ENCODE measurements at regions not wholly inside any gene's neighbourhood (a gene's known extent, or its start where the extent isn't known, plus 50 kb on each side); places are given as distances from the start of the nearest gene placed in this dataset.

DNA sequence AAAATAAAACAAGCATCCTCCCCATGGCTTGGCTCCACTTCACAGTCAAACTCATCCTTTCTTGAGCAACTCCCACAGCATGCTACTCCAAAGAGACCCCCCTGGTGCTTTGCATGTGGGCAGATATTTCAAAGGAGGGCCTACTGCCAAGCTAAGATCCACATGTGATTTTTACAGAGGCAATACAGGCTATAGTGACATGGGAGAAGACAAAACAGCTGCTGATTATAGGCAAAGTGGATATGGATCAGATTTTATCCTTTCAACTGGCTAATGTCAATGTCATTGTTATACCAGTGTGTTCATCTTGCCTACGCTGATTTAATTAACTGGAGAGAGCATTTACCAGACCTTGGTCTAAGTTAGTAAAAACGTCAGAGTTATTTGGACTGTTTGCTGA, 328.3 kb downstream of the KLHL13 start:
- no peak overlapping the region for H3K27ac ChIP-seq
- H3K9ac ChIP-seq (ENCODE audit: insufficient read length): no peak overlapping the region
- DNase-seq (ENCODE audit: low read depth, low spot score): no peak
- H3K9me3 ChIP-seq (ENCODE audit: low read depth, low read length): no peaks in the 10 kb centered on the region
- H3K36me3 ChIP-seq (ENCODE audit: insufficient read depth, low read length): no peaks in the 10 kb centered on the region
- no peak overlapping the region for H3K4me3 ChIP-seq
- TF ChIP-seq FOXP2 (optimal IDR thresholded peaks at IDR 0.05; ENCODE audit: control extremely low read depth, extremely low read length, insufficient read depth): no peak
- no peak for TF ChIP-seq EZH2 (IDR thresholded peaks at IDR 0.05)
- TF ChIP-seq POLR2AphosphoS5 (IDR thresholded peaks at IDR 0.05; ENCODE audit: borderline replicate concordance, low read depth, low read length): no peak

DNA sequence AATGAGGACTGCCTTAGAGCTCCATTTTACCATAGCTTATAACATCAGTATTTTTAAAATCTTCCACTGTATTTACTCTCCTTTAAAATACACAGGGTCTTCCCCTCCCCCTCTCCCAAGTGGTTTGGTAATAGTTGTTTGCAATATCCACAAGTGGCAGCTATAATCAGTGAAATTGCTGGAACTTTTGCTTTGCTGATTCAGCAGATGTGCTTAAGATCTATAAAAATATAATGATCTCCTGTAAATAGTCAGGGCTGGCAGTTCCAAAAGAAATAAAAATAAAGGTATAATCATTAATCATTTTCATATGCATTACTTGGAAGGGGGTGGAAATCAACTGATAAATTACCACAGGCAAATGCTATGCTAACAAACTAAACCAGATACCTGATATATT, 345.2 kb downstream of the KLHL13 start:
- peak; percentile 16 for DNase-seq (ENCODE audit: low read depth, low spot score)
- Histone ChIP-seq H3K27ac (no peak overlapping the region), H3K4me3 (no peak overlapping the region), H3K9me3 (ENCODE audit: low read depth, low read length) (no peaks in the 10 kb centered on the region), H3K9ac (ENCODE audit: insufficient read length) (no peak overlapping the region), H3K36me3 (ENCODE audit: insufficient read depth, low read length) (no peaks in the 10 kb centered on the region)
- no peak for TF ChIP-seq EZH2 (IDR thresholded peaks at IDR 0.05)
- TF ChIP-seq FOXP2 (optimal IDR thresholded peaks at IDR 0.05; ENCODE audit: control extremely low read depth, extremely low read length, insufficient read depth): no peak
- no peak for TF ChIP-seq POLR2AphosphoS5 (IDR thresholded peaks at IDR 0.05; ENCODE audit: borderline replicate concordance, low read depth, low read length)

DNA sequence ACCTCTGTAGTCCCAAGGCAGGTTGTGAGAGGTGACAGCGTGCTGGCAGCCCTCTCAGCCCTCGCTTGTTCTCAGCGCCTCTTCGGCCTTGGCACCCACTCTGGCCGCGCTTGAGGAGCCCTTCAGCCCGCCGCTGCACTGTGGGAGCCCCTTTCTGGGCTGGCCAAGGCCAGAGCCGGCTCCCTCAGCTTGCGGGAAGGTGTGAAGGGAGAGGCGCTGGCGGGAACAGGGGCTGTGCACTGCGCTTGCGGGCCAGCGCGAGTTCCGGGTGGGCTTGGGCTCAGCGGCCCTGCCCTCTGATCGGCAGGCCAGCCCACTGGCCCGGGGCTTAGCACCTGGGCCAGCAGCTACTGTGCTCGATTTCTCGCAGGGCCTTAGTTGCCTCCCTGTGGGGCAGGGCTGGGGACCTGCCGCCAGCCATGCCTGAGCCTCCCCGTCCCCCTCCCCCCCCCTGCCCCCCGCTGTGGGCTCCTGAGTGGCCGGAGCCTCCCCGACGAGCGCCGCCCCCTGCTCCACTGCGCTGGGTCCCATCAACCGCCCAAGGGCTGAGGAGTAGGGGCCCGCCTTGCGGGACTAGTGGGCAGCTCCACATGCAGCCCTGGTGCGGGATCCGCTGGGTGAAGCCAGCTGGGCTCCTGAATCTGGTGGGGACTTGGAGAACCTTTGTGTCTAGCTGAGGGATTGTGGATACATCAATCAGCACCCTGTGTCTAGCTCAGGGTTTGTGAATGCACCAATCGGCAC, 347.6 kb downstream of the KLHL13 start:
- Histone ChIP-seq H3K4me3 (no peak overlapping the region), H3K9ac (ENCODE audit: insufficient read length) (no peak overlapping the region), H3K27ac (no peak overlapping the region), H3K36me3 (ENCODE audit: insufficient read depth, low read length) (no peaks in the 10 kb centered on the region), H3K9me3 (ENCODE audit: low read depth, low read length) (no peaks in the 10 kb centered on the region)
- DNase-seq (ENCODE audit: low read depth, low spot score): no peak
- TF ChIP-seq EZH2 (IDR thresholded peaks at IDR 0.05): no peak
- no peak for TF ChIP-seq FOXP2 (optimal IDR thresholded peaks at IDR 0.05; ENCODE audit: control extremely low read depth, extremely low read length, insufficient read depth)
- no peak for TF ChIP-seq POLR2AphosphoS5 (IDR thresholded peaks at IDR 0.05; ENCODE audit: borderline replicate concordance, low read depth, low read length)

DNA sequence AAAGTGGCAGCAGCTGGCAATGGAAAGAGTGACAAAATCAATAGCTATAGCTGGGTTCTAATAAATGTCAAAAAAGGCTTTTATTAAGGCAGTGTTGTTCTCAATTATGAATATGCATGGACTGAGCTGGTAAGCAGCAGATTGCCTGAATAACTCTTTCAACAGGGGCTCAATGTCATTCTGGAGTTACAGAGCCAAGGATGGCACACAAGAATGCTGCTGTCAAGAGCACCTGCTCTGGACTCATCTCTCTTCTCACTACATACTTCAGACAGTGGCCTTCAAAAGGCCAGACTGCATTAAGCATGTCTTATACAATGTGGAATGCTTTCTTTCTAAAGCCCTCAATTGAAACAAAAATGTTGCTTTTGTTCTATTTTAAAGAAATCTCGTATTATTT, 351.4 kb downstream of the KLHL13 start:
- H3K27ac ChIP-seq: no peak overlapping the region
- no peak for DNase-seq (ENCODE audit: low read depth, low spot score)
- H3K9ac ChIP-seq (ENCODE audit: insufficient read length): no peak overlapping the region
- H3K4me3 ChIP-seq: no peak overlapping the region
- no peaks in the 10 kb centered on the region for H3K36me3 ChIP-seq (ENCODE audit: insufficient read depth, low read length)
- no peak for TF ChIP-seq FOXP2 (optimal IDR thresholded peaks at IDR 0.05; ENCODE audit: control extremely low read depth, extremely low read length, insufficient read depth)
- no peak for TF ChIP-seq POLR2AphosphoS5 (IDR thresholded peaks at IDR 0.05; ENCODE audit: borderline replicate concordance, low read depth, low read length)
- no peak for TF ChIP-seq EZH2 (IDR thresholded peaks at IDR 0.05)
- no peaks in the 10 kb centered on the region for H3K9me3 ChIP-seq (ENCODE audit: low read depth, low read length)

DNA sequence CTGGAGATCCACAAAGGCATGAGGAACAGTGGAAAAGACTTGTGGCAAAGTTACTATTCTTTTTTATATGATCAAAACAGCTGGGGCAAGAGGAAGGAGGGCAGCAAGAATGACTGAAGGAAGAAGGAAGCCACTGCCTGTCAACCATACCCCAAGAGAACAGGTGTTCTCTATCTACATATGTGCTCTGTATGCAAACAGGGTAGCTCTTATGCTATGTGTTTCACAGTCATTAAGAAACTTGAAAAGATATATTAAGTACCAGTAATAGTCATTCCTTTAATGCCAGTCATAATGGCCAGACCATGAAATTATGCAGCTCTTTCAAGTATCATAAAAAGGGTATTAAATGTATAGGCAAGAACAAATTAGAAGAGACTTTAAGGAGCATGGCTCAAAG, 363.9 kb downstream of the KLHL13 start:
- Histone ChIP-seq H3K9me3 (ENCODE audit: low read depth, low read length) (no peaks in the 10 kb centered on the region), H3K36me3 (ENCODE audit: insufficient read depth, low read length) (no peaks in the 10 kb centered on the region), H3K9ac (ENCODE audit: insufficient read length) (no peak overlapping the region), H3K27ac (no peak overlapping the region), H3K4me3 (no peak overlapping the region)
- no peak for DNase-seq (ENCODE audit: low read depth, low spot score)
- TF ChIP-seq POLR2AphosphoS5 (IDR thresholded peaks at IDR 0.05; ENCODE audit: borderline replicate concordance, low read depth, low read length) (no peak), EZH2 (IDR thresholded peaks at IDR 0.05) (no peak), FOXP2 (optimal IDR thresholded peaks at IDR 0.05; ENCODE audit: control extremely low read depth, extremely low read length, insufficient read depth) (no peak)

DNA sequence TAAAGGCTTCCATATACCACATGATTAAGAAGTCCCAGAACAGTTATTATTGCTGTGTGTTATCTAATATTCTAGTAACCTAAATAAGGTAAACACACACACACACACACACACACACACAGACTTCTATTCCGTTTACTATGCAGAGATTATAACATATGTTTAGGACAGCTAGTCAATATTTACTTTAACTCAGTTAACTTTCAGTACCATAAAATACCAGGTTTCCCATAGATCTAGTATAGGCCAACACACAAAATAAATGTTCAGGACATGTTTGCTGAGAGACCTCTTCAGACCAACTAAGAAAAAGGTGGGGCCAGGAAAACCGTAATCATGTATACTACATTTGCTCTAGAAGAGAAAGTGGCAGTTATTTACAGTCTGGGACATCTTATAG, 365.5 kb downstream of the KLHL13 start:
- Histone ChIP-seq H3K36me3 (ENCODE audit: insufficient read depth, low read length) (no peaks in the 10 kb centered on the region), H3K9ac (ENCODE audit: insufficient read length) (no peak overlapping the region), H3K9me3 (ENCODE audit: low read depth, low read length) (no peaks in the 10 kb centered on the region), H3K27ac (no peak overlapping the region), H3K4me3 (no peak overlapping the region)
- no peak for DNase-seq (ENCODE audit: low read depth, low spot score)
- no peak for TF ChIP-seq EZH2 (IDR thresholded peaks at IDR 0.05)

DNA sequence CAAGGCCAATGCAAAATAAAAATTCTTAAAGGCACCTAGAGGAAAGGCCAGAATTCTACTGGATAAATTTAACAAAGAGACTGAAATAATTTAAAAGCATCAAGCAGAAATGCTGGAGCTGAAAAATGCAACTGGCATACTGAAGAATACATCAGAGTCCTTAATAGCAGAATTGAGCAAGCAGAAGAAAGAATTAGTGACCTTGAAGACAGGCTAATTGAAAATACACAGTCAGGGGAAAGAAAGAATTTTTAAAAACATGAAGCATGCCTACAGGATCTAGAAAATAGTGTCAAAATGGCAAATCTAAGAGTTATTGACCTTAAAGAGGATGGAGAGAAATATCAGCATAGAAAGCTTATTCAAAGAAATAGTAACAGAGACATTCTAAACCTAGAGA, 371.7 kb downstream of the KLHL13 start:
- Histone ChIP-seq H3K36me3 (ENCODE audit: insufficient read depth, low read length) (no peaks in the 10 kb centered on the region), H3K27ac (no peak overlapping the region), H3K9me3 (ENCODE audit: low read depth, low read length) (no peaks in the 10 kb centered on the region), H3K4me3 (no peak overlapping the region), H3K9ac (ENCODE audit: insufficient read length) (no peak overlapping the region)
- DNase-seq (ENCODE audit: low read depth, low spot score): no peak
- TF ChIP-seq POLR2AphosphoS5 (IDR thresholded peaks at IDR 0.05; ENCODE audit: borderline replicate concordance, low read depth, low read length): no peak
- TF ChIP-seq EZH2 (IDR thresholded peaks at IDR 0.05): no peak
- no peak for TF ChIP-seq FOXP2 (optimal IDR thresholded peaks at IDR 0.05; ENCODE audit: control extremely low read depth, extremely low read length, insufficient read depth)

DNA sequence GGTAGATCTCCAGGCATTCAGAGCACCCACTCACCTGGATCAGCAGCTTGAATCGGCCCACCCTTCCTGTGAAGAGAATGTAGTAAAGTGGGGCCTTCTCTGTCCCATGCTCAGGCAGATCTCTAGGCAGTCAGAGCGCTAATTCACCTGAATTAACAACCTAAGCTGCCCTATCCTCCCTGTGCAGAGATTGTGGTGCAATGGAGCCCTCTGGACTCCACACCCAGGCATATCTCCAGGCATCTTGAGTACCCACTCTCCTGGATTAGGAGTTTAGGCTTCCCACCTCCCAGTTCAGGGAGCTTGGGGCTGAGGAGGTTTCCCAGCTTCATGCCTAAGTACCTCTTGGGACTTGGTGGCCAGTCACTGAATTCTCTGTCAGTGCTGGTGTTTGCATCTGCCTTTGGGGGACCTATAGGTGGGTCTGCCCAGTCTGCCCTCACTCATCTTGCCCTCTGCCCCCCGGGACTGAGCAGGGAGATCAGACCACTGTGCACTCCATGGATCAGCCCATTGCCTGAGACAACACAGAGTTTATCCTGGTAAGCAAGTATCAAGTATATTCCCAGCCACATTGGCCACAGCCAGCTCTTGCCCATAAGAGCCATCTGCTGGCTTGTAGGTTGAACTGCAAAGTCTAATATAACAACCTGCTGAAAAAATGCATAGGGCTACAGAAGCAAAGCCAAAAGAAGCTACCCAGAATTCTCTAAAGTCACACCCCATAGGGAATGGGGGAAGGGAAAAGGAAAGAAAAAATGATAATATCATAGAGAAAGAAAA, 372.9 kb downstream of the KLHL13 start:
- Histone ChIP-seq H3K9me3 (ENCODE audit: low read depth, low read length) (no peaks in the 10 kb centered on the region), H3K36me3 (ENCODE audit: insufficient read depth, low read length) (no peaks in the 10 kb centered on the region), H3K4me3 (no peak overlapping the region), H3K27ac (no peak overlapping the region), H3K9ac (ENCODE audit: insufficient read length) (no peak overlapping the region)
- no peak for TF ChIP-seq POLR2AphosphoS5 (IDR thresholded peaks at IDR 0.05; ENCODE audit: borderline replicate concordance, low read depth, low read length)
- TF ChIP-seq FOXP2 (optimal IDR thresholded peaks at IDR 0.05; ENCODE audit: control extremely low read depth, extremely low read length, insufficient read depth): no peak
- no peak for TF ChIP-seq EZH2 (IDR thresholded peaks at IDR 0.05)
- no peak for DNase-seq (ENCODE audit: low read depth, low spot score)
